HG03469 (cell line): ENCODE measurements at regions not wholly inside any gene's neighbourhood (a gene's known extent, or its start where the extent isn't known, plus 50 kb on each side); places are given as distances from the start of the nearest gene placed in this dataset.
"Not testable (repeated sequence)": the region's sequence is repeated elsewhere in the genome, so short reads cannot be mapped to it uniquely, and the experiment has no call there.

ENCODE experiments used
- ATAC-seq: cut with Tn5 transposase; IDR thresholded peaks from one replicate; pipeline ENCODE4 v1.9.1; 2021; ENCODE audit warnings: mild to moderate bottlenecking, moderate library complexity, moderate number of reproducible peaks; ENCODE audit not compliant: unreplicated experiment

DNA sequence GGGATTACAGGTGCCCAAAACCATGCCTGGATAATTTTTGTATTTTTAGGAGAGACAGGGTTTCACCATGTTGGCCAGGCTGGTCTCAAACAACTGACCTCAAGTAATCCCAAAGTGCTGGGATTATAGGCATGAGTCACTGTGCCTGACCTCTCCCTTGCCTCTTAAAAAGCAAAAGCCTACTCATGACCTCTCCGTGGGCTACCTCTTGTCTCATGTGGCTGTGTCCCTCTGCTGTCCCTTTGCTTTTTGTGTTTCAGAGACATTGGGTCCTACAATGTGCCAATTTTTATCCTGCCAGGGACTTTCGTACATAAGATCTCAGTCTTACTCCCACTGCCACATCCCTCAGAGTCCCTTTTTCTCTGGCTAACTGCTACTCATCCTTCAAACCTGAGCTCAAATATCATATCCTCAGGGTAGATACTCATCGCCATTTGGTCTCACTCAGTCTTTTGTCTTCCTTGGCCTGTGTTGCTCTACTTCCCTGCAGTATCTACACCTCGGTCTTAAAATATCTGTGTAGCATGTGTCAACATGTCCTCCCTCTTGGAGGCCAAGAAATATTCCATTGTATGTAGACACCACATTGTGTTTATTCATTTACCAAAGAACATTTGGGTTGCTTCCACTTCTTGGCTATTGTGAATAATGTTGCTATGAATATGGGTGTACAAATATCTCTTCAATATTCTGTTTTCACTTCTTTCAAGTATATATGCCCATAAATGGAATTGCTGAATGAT, 465.0 kb upstream of the KLF6 start:
- ATAC-seq = no peak

DNA sequence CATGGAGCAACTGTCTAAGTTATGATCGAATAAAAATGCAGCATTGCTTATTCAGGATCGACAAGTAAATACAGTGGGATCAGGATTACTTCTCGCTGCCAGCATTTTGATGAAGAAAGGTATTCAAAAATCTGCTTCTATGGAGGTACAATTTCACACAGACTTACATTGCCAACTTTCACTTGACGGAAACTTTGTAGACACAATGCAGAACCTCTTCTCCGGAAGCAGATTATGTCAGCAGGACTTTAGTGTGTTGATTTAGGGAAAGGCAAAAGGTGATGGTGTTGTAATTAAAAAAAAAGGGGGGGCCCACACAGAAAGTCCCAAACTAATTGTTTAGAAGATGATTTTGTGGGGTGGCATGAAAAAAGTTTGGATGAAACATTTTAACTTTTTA, 462.4 kb upstream of the KLF6 start:
- ATAC-seq = no peak

DNA sequence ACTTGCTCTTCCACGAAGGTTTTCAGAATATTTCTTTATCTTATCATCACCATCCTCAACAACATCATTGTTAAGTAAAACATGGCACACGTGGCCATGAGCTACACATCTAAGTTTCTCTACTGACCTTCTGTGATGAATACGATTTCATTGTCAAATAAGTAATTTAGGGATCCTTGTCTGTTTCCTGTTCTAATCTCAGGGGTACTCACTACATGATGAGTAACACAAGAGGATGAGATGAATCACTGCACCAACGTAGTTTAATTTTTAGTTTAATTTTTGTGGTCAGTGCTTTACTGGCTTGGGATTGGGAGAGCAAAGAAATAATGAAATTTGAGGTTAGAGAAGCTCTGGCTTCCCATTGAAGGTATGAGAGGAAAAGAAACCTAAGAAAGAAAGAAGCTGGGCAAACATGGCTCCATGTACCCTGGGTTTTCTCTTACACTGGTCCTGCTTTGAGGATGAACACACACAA, 461.9 kb upstream of the KLF6 start:
- no peak for ATAC-seq

DNA sequence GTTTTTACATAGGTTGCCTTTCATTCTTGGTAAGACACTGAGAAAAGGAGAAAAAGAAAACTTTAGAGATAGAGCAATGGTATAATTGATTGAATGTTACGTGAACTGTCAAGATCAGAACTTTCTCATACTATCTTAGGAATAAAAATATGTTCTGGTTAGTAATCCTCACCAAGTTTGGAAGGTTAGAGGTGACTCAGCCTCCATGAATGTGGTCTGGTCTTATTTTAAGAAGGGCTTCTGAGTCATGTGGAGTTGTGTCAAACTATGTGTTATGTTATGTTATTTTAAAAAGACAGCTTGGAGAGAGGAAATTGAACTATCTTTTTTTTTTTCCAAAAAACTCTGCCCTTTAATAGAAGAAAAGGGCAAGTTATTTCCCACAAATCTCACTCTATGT, 458.6 kb upstream of the KLF6 start:
- ATAC-seq = no peak

DNA sequence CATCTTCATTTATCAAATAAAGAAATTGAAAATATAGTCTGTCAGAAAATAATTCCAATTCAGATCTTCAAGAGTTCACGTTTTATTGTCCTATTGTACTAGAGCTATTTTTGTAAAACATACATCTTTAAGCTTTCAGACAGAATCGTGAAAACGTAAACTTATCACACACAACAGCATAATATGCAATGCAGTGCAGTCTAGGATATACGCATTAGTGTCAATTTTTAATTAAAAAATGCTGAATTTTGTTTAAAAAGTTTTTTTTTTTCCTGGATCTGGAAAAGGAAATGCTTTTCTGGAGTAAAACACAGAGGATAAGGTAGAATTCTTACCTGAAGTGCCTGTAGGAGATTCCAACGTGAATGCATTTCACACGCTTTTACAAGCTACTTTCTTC, 458.2 kb upstream of the KLF6 start:
- ATAC-seq = no peak

DNA sequence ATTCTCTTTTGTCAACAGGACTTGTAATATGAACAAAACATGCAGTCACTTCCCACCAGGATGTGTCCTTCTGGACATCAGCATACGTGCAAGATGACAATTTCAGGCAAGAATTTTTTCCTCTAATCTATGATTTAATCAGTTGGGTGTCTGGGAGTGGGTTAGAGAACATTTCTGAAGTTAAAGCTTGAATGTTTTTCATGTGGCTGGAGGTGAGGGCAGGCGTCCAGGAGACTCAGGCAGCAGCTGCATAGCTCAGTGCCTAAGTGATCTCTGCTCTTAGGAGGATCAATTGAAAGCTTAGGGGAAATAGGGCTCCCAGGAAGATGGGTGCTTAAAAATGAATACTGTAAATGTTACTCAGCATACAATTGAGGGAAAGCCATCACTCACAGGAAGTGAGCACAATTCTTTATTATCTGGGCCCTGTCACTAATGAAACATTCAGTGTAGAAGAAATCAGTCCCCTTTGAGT, 457.6 kb upstream of the KLF6 start:
- ATAC-seq = no peak

DNA sequence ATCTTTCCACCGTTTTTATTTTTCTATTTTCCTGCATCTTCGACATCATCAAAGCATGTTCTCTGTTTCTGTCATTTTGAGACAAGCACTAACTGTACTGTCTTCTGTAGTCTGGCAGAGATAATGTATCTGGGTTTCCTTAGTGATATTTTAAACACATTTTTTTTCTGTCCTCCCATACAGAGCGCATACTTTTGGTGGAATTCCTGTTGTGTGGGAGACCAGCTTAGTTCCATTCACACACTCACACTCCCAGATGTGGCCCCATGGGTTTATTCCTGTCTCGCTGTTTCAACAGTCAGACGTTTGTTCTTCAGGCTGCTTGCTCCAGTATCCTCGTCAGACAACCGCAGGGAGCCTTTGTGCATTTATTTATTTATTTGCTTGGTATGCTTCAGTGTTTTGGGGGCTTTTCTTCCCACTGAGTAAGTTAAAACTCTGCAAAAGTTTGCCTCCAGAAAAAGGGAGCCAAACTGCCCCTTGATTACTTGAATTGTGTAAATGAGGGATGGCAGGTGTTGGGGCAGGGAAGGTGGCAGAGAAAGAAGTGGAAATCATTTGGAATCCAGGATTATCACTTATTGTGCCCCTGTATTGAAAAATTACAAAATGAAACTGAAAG, 456.8 kb upstream of the KLF6 start:
- ATAC-seq = no peak

DNA sequence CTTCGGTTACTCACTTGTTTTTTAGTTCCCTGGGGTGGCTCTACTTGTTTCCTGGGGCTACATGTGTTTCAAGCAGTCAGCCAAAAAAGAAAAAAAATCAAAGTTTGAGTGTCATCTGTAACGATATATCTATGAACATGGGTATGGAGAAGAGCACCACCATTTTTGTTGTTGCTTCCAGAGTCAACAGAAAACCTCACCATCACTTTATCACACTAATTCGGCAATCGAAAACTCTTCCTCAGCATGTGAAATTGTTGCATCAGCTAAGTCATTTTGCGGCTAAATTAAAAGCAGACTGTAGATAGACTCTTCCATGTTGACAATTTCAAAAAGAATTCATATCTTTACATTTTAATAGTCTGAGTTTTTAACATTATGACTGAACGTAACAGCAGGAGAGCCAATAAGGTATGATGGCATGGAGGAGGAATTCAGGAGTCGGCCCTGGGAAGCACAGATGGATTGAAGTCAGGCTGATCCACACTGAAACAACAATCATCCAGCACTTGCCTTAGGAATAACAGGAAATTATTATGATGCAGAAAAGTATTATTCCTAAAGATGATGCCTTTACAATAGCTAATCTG, 455.7 kb upstream of the KLF6 start:
- no peak for ATAC-seq

DNA sequence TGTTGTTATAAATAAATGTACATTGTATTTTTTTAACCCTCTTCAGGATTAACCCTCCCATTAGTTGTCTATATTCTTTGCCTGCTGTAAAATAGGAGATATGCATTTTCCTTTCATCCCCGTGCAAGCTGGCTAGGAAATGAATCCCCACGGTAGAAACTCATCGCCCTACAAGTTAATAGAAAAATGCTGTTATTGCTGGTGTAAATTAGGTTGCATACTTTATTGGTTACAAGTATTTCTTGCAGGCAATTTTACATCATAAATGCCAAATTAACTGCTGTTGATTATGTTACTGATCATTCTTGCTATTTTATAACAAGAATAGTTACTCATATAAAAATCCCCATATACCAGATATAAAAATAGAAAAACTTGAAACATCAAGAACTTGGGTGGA, 454.2 kb upstream of the KLF6 start:
- ATAC-seq = no peak

DNA sequence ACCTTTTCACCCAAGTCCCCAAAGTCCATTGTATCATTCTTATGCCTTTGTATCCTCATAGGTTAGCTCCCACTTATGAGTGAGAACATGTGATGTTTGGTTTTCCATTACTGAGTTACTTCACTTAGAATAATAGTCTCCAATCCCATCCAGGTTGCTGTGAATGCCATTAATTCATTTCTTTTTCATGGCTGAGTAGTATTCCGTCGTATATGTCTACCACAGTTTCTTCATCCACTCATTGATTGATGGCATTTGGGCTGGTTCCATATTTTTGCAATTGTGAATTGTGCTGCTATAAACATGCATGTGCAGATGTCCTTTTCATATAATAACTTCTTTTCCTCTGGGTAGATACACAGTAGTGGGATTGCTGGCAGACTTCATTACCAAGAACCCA, 451.9 kb upstream of the KLF6 start:
- ATAC-seq = not testable (repeated sequence)

DNA sequence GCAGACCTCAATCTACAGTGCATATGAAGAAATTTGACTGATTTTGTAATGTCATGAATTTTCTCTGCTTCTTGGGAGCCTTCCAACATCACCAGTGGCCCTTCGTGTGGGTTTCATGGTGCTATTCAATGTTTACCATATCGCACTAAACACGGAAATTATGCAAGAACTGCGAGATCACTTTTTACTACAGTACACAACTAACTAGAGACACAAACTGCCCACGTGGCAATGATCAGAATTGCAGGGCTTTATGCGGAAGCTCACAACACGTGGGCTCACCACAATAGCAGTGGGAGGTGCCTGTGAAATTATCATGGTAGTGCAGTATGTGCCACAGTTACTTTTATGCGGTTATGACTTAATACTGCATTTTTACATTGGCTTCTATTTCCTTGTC, 449.7 kb upstream of the KLF6 start:
- no peak for ATAC-seq

DNA sequence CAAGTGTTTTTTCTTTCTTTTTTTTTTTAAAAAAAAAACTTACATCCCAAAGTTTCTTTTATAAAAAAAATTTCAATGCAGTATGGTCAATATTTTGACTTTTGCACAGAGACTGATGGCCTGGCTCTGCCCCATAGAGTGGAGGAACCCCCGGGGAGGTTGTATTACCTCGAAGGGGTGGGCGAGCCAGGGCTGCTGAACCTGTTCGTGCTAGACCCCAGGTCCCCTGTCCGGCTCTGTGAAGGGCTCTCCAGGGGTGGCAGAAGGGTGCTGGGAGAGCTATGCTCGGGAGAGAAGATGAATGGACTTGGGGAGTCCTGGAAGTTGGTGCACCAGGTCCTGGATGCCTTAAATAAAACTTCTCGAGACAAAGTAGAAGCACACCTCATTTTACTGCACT, 446.4 kb upstream of the KLF6 start:
- ATAC-seq = no peak

DNA sequence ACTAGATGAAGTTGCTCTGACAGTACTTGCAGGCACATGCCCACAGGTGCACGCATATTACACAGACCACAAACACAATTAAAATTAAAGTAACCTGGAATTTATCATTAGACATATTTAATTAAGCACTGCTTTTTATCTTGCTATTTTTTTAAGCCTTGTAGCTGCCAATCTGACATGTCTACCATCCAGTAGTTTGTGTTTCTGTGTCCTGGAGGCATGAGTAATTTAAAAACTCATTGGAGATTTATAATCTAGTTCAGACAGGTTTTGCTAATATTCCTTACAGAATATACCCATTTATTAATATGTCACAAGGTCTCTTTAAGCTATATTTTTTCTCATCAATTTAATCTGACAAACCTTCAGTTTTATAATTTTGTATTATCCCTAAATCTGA, 445.0 kb upstream of the KLF6 start:
- no peak for ATAC-seq

DNA sequence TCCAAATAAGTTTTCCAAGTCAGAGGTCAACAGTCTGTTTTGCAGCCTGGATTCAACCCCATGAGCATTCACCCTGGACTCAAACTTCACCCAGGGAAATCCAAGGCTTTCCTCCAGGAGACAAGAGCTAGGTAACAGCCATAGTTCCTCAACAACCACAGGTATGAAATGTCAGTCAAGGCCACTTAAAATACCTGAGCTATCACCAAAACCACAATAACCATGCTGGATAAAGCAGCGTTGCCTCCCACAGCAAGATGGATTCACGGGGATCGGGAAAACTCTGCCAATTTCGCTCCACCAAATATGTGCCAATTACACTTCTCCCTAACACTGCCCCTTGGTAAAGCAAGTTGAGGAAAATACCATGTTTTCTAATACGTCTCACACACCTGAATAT, 444.1 kb upstream of the KLF6 start:
- no peak for ATAC-seq

DNA sequence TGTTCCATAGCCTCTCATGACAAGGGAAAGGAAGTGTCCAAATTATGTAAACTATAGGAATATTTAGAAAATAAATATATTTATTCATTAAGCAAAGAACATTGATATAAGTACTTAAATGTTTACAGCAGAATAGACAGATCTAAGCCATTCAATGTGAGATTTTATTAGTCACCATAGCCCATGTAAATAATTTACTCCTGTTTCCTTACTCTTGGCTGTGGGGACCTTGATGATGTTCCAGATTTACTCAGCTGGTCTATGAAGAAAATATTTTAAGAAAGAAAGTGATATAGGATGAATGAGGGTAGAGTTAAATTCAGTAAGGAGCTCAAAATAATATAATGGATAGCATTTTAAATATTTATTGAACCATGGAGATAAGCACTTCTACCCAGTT, 442.6 kb upstream of the KLF6 start:
- no peak for ATAC-seq

DNA sequence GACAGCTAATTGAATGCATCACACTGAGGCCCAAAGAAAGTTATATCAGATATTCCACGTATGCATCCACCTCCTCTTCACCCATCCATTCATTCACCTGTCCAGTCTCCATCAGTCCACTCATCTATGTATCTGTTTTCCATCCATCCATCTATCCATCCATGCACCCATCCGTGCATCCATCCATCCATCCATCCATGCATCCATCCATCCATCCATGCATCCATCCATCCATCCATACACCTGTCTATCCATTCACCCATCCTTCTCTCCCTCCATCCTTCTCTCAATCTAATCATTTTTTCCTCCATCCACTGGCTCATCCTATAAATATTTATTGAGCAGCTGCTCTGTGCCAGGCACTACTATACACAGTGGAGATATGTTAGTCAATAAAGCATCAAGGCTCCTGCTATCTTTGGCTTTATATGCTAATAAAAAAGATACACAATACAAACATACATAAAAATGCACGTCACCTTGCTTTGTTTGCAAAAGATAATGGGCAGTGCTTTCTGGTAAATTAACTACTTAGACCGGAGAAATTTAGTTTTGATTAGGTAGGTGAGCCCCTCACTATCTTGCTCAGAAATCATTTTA, 442.0 kb upstream of the KLF6 start:
- no peak for ATAC-seq

DNA sequence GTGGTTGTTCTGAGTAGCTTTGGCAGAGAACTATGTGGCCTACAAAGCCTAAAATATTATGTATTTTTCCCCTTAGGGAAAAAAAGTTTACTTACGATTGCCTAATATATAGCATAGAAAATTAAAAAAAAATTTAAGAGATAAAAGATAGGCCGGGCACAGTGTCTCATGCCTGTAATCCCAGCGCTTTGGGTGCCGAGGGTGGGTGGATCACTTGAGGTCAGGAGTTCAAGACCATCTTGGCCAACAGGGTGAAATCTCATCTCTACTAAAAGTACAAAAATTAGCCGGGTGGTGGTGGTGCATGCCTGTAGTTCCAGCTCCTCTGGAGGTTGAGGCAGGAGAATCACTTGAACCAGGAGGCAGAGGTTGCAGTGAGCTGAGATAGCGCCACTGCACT, 439.2 kb upstream of the KLF6 start:
- ATAC-seq = no peak

DNA sequence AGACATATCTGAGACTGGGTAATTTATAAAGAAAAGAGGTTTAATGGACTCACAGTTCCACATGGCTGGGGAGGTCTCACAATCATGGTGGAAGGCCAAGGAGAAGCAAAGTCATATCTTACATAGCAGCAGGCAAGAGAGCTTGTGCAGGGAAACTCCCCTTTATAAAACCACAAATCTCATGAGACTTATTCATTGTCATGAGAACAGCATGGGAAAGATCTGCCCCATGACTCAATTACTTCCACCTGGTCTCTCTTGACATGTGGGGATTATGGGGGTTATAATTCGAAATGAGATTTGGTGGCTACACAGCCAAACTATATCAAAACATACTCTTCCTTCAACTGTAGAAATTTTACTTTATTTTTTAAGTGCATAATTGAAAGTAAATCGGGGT, 436.3 kb upstream of the KLF6 start:
- ATAC-seq = not testable (repeated sequence)

DNA sequence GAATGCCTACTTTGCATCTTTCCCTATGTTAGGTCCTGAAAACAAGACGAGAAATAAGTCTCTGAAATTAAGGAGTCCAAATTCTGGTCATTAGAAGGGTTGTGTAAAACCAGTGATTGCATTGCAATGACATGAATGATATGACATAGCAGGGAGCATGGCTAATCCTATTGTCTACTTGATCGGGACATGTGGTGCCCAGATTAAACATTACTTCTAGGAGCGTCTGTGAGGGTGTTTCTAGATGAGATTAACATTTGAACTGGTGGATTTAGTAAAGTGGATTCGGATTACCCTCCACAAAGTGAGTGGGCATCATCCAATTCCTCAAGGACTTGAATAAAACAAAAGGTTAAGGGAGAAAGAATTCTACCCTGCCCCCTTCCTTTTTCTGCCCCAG, 434.9 kb upstream of the KLF6 start:
- ATAC-seq = no peak

DNA sequence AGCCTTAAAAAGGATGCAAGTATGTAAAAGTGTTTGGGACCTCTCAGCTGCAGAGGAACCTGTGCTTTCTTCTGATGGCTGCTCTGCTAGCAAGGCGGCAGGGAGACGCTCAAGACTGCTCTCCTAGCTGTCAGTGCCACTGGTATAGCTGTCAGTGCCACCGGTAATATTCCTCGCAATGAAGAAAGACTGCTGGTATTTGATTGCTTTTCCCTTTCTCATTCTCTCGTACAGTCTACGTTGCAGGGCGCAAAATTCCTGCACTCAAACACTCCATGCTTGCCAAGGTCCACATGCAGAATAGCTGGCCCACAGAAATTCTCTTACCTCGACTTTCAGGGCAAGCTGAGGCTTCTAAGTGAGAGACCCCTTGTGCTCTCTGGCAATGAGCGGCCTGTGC, 432.6 kb upstream of the KLF6 start:
- ATAC-seq = no peak

DNA sequence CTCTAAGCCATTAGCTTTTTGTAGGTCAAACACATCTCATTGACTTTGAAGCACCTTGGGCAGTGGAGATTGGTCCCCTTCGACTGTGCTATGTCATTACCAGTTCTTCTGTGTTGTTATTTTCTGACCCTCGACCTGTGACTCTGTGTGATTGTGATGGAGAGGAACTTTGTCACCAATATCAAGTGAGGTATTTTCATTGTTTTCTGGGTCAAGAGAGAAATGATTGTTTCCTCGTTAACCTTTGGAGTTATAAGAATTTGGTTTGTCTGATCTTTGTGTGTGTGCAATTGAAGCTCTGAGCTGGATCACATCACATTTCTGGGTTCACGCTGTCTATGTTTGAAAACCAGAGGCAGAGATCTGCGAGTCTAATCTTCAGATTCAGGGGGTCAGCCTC, 432.2 kb upstream of the KLF6 start:
- no peak for ATAC-seq

DNA sequence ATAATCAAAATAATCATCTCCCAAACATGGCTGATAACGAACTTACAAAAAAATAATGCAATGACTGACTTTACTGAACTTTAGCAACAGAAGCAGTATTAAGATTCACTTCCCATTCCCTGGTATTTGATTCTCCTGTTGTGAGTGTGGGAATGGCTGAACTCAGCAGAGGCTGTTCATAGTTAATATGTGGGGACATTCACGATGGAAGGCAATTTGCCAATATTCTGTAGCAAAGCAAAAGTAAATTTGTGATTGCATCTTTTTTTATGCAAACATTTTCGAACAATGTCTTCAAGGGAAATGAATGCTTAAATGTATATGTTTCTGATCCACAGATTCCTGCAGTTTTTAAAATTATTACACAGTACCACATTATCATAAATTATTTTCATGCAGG, 431.7 kb upstream of the KLF6 start:
- ATAC-seq = no peak
